ENCODE measurements at regions not wholly inside any gene's neighbourhood (a gene's known extent, or its start where the extent isn't known, plus 50 kb on each side); places are given as distances from the start of the nearest gene placed in this dataset.

DNA sequence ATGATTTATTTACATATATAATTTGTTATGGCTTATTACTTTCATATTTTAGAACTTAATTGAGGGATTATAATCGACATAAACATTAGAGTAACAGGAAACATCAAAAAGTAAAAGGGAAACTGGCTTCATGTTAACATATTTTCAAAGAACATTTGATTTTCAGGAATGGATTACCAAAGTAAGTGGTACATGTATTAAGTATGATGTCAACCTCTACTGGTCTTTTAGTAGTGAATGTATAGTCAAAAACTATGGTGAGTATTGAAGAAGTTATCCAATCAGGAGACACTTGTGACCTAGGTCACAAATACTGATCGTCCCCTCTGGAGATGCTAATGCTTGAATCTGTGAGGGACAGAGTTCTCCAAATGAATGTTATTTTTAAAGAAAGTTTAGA is 768.9 kb upstream of the ADGRL4 start:
- Mint-ChIP-seq H3K36me3 (ENCODE audit: low read depth) (no peaks in the 10 kb centered on the region), H3K9me3 (peaks cover 2% of the 10 kb centered on the region), H3K27me3 (ENCODE audit: low read depth) (no peaks in the 10 kb centered on the region), H3K4me3 (no peak overlapping the region), H3K27ac (no peak overlapping the region), H3K4me1 (ENCODE audit: low read depth) (no peaks in the 10 kb centered on the region)
- intact Hi-C loops (cut with micrococcal nuclease): no loop called here
- CTCF ChIA-PET: no interaction called here
- no peak for DNase-seq

DNA sequence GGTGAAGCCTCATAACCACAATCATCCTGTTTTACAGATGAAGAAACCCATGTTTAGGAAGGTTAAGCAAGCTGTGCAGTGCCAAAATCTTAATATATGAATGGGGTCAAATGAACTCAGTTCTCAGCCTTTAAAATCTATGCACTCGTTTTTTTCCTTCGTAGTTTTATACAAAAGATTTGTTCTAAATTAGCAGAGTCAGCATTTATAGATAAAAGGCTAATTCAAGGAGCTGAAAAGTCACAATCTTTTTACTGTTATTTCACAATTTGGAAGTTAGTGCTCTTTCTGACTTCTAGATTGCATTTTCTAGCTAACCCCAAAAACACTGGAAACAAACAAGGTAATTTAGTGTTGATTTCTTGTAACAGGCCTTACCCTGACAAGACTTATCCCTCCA is 766.9 kb upstream of the ADGRL4 start:
- DNase-seq: no peak
- Mint-ChIP-seq H3K27ac (no peak overlapping the region), H3K9me3 (peaks cover 2% of the 10 kb centered on the region), H3K27me3 (ENCODE audit: low read depth) (no peaks in the 10 kb centered on the region), H3K4me1 (ENCODE audit: low read depth) (no peaks in the 10 kb centered on the region), H3K4me3 (no peak overlapping the region), H3K36me3 (ENCODE audit: low read depth) (no peaks in the 10 kb centered on the region)
- intact Hi-C loops (cut with micrococcal nuclease): no loop called here
- CTCF ChIA-PET: interaction anchor here (0.6 kb wide), 1 partner anchor 8 kb away, joined by 4 read pairs; no protein-coding TSS in a partner anchor

DNA sequence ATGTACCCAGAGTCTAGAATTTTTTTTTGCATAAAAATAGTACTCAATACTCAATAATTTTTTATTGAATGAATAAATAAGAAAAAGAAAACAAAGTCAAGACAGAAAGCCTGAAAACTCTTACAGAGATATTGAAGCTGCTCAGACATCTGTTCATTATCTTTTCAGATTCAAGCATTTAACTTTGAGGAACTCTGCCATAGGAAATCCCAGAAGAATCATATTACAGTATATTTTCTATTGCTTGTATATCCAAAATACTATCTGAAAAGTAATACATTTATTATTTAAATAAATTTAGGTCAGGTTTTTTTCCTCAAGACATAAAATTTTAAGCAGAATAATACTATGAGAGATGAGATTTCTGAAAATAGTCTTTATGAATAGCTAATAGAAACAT is 755.9 kb upstream of the ADGRL4 start:
- intact Hi-C loops (cut with micrococcal nuclease): no loop called here
- Mint-ChIP-seq H3K27ac (no peak overlapping the region), H3K4me3 (no peak overlapping the region), H3K4me1 (ENCODE audit: low read depth) (no peaks in the 10 kb centered on the region), H3K36me3 (ENCODE audit: low read depth) (no peaks in the 10 kb centered on the region), H3K27me3 (ENCODE audit: low read depth) (no peaks in the 10 kb centered on the region), H3K9me3 (peaks cover 16% of the 10 kb centered on the region)
- no peak for DNase-seq
- CTCF ChIA-PET: no interaction called here

DNA sequence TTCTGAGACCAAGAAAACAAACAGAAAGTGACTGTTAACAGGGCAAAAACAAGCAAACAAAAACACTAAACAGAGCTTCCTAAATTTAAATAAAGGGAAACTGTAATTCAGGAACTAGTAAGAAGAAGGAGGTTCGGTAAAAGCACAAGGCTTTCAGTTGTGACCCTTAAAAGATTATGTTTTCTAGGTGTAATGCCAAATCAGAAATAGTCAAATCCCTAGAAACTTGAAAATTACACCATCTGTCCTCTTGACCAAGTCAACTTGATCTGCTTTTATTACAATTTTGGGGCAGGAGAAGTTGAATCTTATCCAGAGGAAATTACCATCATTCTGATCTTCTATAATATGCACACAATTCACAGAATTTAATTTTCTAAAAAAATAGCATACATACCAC is 754.0 kb upstream of the ADGRL4 start:
- CTCF ChIA-PET: no interaction called here
- no peak for DNase-seq
- Mint-ChIP-seq H3K27ac (no peak overlapping the region), H3K4me1 (ENCODE audit: low read depth) (no peaks in the 10 kb centered on the region), H3K27me3 (ENCODE audit: low read depth) (no peaks in the 10 kb centered on the region), H3K4me3 (no peak overlapping the region), H3K36me3 (ENCODE audit: low read depth) (no peaks in the 10 kb centered on the region), H3K9me3 (peaks cover 10% of the 10 kb centered on the region)
- intact Hi-C loops (cut with micrococcal nuclease): no loop called here

DNA sequence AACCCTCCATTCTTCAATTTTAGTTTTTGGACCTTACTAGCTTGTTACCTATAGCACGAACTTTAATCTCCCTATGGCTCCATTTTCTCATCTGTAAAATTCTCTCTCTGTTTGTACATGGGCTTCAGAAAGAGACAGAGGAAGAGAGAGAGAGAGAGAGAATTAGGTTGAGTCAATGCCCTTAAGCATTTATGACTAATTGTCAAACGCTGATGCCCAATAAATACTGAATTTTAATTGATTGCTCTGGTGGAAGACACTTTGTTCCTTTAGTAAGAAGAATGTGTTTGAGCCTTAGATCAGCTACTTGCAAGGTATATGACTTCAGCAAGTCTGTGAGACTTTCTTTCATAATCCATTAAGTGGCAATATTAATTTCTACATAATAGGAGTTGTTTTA is 743.1 kb upstream of the ADGRL4 start:
- Mint-ChIP-seq H3K27me3 (ENCODE audit: low read depth) (no peaks in the 10 kb centered on the region), H3K4me1 (ENCODE audit: low read depth) (no peaks in the 10 kb centered on the region), H3K4me3 (no peak overlapping the region), H3K36me3 (ENCODE audit: low read depth) (no peaks in the 10 kb centered on the region), H3K27ac (no peak overlapping the region), H3K9me3 (peaks cover 4% of the 10 kb centered on the region)
- no peak for DNase-seq
- intact Hi-C loops (cut with micrococcal nuclease): no loop called here
- CTCF ChIA-PET: no interaction called here

DNA sequence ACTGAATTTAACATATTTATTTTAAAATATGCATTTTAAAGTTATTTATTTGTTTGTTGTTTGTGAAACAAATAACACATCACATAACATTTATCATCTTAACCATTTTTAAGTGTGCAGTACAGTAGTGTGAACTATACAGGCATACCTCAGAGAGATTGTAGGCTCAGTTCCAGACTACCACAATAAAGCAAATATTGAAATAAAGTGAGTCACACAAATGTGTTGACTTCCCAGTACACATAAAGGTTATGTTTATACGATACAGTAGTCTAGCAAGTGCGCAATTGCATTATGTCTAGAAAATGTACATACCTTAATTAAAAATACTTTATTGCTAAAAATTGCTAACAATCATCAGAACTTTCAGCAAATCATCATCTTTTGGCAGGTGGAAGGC is 739.4 kb upstream of the ADGRL4 start:
- H3K9me3 Mint-ChIP-seq: peaks cover 2% of the 10 kb centered on the region
- no peak overlapping the region for H3K27ac Mint-ChIP-seq
- intact Hi-C loops (cut with micrococcal nuclease): no loop called here
- H3K4me3 Mint-ChIP-seq: no peak overlapping the region
- CTCF ChIA-PET: no interaction called here
- H3K27me3 Mint-ChIP-seq (ENCODE audit: low read depth): no peaks in the 10 kb centered on the region
- no peaks in the 10 kb centered on the region for H3K36me3 Mint-ChIP-seq (ENCODE audit: low read depth)
- H3K4me1 Mint-ChIP-seq (ENCODE audit: low read depth): no peaks in the 10 kb centered on the region
- DNase-seq: no peak

DNA sequence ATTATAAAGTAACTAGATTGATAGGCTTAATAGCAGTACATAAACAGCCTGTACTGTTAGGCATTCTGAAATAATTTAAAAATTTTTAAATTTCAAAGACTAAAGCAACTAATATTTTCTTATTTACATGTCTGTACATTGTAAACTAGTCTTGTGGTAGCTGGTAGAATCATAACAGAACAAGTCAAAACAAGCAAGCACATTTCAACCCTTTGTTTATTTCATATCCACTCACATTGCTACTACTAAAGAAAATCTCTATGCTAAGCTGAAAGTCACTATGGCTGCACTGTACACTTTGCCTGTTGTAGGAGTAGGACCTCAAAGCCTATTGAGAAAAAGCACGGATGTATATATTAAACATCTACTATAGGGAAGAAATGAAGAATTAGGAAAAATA is 738.2 kb upstream of the ADGRL4 start:
- Mint-ChIP-seq H3K9me3 (peaks cover 2% of the 10 kb centered on the region), H3K4me3 (no peak overlapping the region), H3K27ac (no peak overlapping the region), H3K36me3 (ENCODE audit: low read depth) (no peaks in the 10 kb centered on the region), H3K27me3 (ENCODE audit: low read depth) (no peaks in the 10 kb centered on the region), H3K4me1 (ENCODE audit: low read depth) (no peaks in the 10 kb centered on the region)
- CTCF ChIA-PET: no interaction called here
- DNase-seq: no peak
- intact Hi-C loops (cut with micrococcal nuclease): no loop called here

DNA sequence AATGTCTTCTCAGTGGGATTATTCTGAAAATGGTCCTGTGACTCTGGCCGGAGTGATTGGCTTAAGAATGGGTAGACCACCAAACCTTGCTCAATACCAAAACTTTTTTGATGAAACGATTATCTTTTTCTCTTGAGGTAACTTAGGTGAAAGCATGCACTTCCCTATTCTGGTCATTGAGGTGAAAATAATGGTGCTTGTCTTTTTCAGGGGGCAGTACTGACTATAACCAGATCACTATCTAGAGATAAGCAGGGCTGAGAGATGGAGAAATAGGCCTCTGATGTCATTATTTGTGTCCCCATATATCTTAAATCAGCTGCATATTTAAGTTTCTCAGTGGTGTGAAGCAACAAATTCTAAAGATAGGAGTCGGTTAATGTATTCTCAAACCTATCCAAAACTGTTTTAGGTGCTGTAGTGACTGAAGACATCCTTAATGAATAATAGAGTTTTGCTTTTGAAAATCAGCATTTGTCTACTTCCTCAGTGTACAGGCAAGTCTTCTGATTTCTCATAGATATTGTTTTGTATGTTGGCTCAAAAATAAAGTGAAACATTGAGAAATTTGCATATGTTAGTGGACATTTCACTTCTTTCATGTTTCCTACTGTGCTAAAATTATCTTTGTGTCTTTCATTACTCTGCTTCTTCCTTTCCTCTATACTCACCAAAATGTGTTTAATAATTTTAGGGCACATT is 735.3 kb upstream of the ADGRL4 start:
- intact Hi-C loops (cut with micrococcal nuclease): no loop called here
- Mint-ChIP-seq H3K9me3 (peaks cover under 1% of the 10 kb centered on the region), H3K4me3 (no peak overlapping the region), H3K27me3 (ENCODE audit: low read depth) (no peaks in the 10 kb centered on the region), H3K36me3 (ENCODE audit: low read depth) (no peaks in the 10 kb centered on the region), H3K4me1 (ENCODE audit: low read depth) (no peaks in the 10 kb centered on the region), H3K27ac (no peak overlapping the region)
- CTCF ChIA-PET: no interaction called here
- no peak for DNase-seq

DNA sequence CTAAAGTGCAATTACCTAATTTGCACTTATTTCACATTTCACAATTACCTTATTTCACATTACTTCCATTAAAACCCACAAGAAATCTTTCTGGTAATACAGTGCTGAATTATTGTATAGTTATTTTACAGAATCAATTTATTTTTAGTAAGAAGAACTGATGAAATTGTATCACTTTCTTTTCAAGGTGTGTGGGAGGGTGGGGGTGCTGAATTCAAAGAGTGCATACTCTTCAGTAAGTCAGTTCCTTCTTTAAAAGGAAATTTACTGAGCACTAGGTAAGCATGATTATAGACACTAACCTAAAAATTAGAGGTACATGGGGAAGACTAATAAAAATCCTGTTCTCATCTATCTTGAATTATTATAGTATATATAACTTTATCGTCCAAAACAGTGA is 731.6 kb upstream of the ADGRL4 start:
- intact Hi-C loops (cut with micrococcal nuclease): no loop called here
- H3K27me3 Mint-ChIP-seq (ENCODE audit: low read depth): no peaks in the 10 kb centered on the region
- H3K36me3 Mint-ChIP-seq (ENCODE audit: low read depth): no peaks in the 10 kb centered on the region
- H3K4me3 Mint-ChIP-seq: no peak overlapping the region
- CTCF ChIA-PET: no interaction called here
- H3K9me3 Mint-ChIP-seq: peaks cover 2% of the 10 kb centered on the region
- H3K4me1 Mint-ChIP-seq (ENCODE audit: low read depth): no peaks in the 10 kb centered on the region
- no peak overlapping the region for H3K27ac Mint-ChIP-seq
- no peak for DNase-seq

DNA sequence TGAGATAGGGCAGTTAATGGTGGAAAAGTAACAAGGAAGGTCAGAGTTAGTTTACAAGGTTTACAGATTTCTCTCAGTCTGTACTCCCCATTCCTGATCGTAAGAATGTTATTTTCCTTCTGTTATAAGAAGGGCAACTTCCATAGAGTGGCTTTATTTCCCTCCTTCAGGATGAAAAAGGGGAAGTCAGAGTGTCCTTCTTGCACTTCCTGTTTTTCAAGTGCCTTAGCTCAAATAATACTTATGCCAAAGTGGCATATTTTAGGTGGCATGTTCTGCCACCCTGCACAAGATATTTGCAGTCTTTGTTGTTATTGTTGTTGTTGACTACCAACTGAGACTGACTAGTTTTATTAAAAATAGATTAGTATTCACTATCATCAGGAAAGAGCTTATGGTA is 730.7 kb upstream of the ADGRL4 start:
- CTCF ChIA-PET: no interaction called here
- Mint-ChIP-seq H3K27ac (no peak overlapping the region), H3K27me3 (ENCODE audit: low read depth) (no peaks in the 10 kb centered on the region), H3K4me1 (ENCODE audit: low read depth) (no peaks in the 10 kb centered on the region), H3K4me3 (no peak overlapping the region), H3K9me3 (peaks cover 2% of the 10 kb centered on the region), H3K36me3 (ENCODE audit: low read depth) (no peaks in the 10 kb centered on the region)
- intact Hi-C loops (cut with micrococcal nuclease): no loop called here
- no peak for DNase-seq

DNA sequence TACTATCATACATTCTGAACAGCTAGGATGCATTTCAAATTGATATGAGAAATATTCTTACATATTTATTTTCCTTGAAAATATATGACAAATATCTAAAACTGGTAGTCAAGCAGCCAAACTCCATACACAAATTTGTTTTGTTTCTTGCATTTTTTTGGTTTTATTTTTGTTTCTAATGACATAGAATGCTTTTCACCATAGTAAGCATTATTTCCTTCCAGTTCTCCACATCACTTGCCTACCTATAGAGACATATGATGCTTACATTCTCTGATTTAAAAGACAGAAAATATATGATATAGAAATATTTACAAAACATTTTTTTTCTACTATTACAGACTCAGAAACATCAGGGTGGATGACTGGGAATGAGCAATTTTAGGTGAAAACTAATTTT is 726.4 kb upstream of the ADGRL4 start:
- Mint-ChIP-seq H3K36me3 (ENCODE audit: low read depth) (no peaks in the 10 kb centered on the region), H3K4me3 (no peak overlapping the region), H3K27me3 (ENCODE audit: low read depth) (no peaks in the 10 kb centered on the region), H3K27ac (no peak overlapping the region), H3K4me1 (ENCODE audit: low read depth) (no peaks in the 10 kb centered on the region), H3K9me3 (peaks cover 7% of the 10 kb centered on the region)
- CTCF ChIA-PET: no interaction called here
- no peak for DNase-seq
- intact Hi-C loops (cut with micrococcal nuclease): no loop called here

DNA sequence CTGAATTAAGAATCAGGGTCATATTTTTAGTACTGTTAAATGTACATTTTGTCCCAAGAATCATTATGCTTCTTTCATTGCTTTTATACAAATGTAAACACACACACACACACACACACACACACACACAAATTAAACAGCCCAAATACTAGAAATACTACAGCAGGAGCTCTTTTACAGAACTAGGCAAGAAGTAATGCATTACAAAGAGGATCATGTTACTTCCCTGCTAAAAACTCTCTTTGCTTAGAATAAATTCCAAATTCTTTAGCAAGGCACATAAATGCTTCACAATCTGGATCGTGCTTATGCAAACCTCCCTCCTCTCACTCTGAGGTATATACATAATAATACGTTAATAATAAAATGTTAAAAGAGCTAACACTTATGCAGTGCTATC is 720.4 kb upstream of the ADGRL4 start:
- Mint-ChIP-seq H3K9me3 (peaks cover 7% of the 10 kb centered on the region), H3K4me3 (no peak overlapping the region), H3K4me1 (ENCODE audit: low read depth) (no peaks in the 10 kb centered on the region), H3K27ac (no peak overlapping the region), H3K27me3 (ENCODE audit: low read depth) (no peaks in the 10 kb centered on the region), H3K36me3 (ENCODE audit: low read depth) (no peaks in the 10 kb centered on the region)
- CTCF ChIA-PET: no interaction called here
- intact Hi-C loops (cut with micrococcal nuclease): no loop called here
- no peak for DNase-seq

DNA sequence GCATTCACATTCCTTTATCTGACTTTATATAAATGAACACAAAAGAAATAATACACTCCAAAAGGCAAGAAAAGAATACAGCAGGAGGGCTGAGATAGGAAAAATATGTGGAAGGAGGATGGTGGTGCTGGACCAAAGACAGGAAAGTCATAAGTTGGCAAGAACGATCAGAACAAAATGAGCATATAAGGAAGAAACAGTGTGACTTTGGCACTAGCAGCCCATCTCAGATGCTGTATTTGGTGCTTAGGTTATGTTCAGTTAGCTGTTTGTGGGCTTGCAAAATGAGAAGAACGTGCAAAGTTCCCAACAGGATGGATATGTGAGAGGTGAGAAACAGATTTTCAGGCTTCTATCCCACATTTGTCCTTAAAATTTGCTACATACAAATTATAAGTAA is 719.8 kb upstream of the ADGRL4 start:
- H3K4me1 Mint-ChIP-seq (ENCODE audit: low read depth): no peaks in the 10 kb centered on the region
- H3K27me3 Mint-ChIP-seq (ENCODE audit: low read depth): no peaks in the 10 kb centered on the region
- CTCF ChIA-PET: no interaction called here

DNA sequence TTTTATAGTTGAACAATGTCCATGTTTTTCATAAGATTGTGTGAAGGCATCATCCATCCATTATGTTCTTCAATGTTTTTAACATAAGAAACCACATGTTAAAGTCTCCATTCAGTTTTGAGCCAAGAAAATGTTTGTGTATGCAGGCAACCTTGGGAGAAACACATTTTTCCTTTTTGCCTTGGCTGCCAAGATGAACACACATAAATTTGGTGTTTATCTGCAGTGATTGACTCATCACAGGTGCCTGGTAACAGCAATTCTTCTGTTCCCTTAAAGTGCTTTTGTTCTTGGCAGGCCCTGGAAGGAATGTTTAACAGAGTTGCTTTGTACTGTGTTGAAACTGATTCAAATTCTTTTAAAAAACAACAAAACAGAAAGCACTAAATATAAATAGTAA is 709.9 kb upstream of the ADGRL4 start:
- no peak overlapping the region for H3K4me3 Mint-ChIP-seq
- no peaks in the 10 kb centered on the region for H3K36me3 Mint-ChIP-seq (ENCODE audit: low read depth)
- intact Hi-C loops (cut with micrococcal nuclease): no loop called here
- peaks cover 7% of the 10 kb centered on the region for H3K9me3 Mint-ChIP-seq
- no peak overlapping the region for H3K27ac Mint-ChIP-seq
- H3K4me1 Mint-ChIP-seq (ENCODE audit: low read depth): no peaks in the 10 kb centered on the region
- DNase-seq: no peak
- H3K27me3 Mint-ChIP-seq (ENCODE audit: low read depth): no peaks in the 10 kb centered on the region
- CTCF ChIA-PET: interaction anchor here (0.7 kb wide), 1 partner anchor 70 kb away, joined by 3 read pairs; no protein-coding TSS in a partner anchor

More for the DNA sequence above, 719.8 kb upstream of the ADGRL4 start:
- Mint-ChIP-seq H3K27ac (no peak overlapping the region), H3K36me3 (ENCODE audit: low read depth) (no peaks in the 10 kb centered on the region), H3K9me3 (peaks cover 7% of the 10 kb centered on the region), H3K4me3 (no peak overlapping the region)
- intact Hi-C loops (cut with micrococcal nuclease): no loop called here
- DNase-seq: no peak
